ENCODE measurements at regions not wholly inside any gene's neighbourhood (a gene's known extent, or its start where the extent isn't known, plus 50 kb on each side); places are given as distances from the start of the nearest gene placed in this dataset.

GRCh38 chr4:146040623-146041022, 102.0 kb upstream of the ZNF827 start:
- TF ChIP-seq CTCF (IDR thresholded peaks at IDR 0.05) (no peak), POLR2A (IDR thresholded peaks at IDR 0.05) (no peak)

Data from esophagus squamous epithelium (tissue), 4 donors.